ENCODE measurements at regions not wholly inside any gene's neighbourhood (a gene's known extent, or its start where the extent isn't known, plus 50 kb on each side); places are given as distances from the start of the nearest gene placed in this dataset.

DNA sequence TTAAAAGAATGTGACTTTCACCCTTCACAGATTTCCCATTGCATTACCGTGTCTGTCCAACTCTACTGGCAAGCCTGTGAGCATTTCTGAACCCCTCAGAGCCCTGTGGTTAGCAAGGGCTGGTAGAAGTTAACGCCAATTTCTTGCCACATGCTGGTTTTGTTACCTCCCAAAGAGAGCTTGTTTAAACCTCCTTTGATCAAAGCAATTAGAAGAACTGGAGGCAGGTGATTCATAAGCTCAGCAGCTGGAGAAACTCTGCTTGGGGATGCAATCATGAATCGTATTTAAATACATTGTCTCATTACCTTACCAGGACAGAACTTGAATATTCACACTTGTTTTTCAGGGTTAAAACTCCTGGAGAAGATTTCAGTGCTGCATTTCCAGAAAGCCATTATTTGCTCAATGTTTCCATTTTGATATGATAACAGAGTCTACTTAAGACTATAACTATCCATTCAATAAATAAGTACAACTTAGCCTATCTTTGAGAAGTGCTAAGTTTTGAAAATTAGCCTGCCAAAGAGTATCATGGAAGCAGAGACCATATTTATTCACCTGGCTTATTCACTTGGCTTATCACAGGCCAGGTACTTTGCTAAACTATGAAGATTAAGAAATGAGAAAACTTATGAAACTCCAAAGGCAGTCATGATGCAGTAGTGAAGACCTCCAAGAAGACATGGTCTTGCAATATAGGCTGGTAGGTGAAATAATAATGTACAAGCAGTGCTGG lies 292.8 kb downstream of the INSIG2 start:
- no peak for DNase-seq
- intact Hi-C loops (cut with micrococcal nuclease; ENCODE audit: unreplicated experiment) = no loop called here
- Mint-ChIP-seq H3K27ac (ENCODE audit: unreplicated experiment) (no peak overlapping the region), H3K4me1 (ENCODE audit: low read depth, unreplicated experiment) (no peaks in the 10 kb centered on the region), H3K4me3 (ENCODE audit: low read depth, unreplicated experiment) (no peak overlapping the region), H3K36me3 (ENCODE audit: insufficient read depth, unreplicated experiment) (no peaks in the 10 kb centered on the region), H3K9me3 (ENCODE audit: low read depth, unreplicated experiment) (no peaks in the 10 kb centered on the region), H3K27me3 (ENCODE audit: unreplicated experiment) (no peaks in the 10 kb centered on the region)
- TF ChIP-seq, protein P1, sequence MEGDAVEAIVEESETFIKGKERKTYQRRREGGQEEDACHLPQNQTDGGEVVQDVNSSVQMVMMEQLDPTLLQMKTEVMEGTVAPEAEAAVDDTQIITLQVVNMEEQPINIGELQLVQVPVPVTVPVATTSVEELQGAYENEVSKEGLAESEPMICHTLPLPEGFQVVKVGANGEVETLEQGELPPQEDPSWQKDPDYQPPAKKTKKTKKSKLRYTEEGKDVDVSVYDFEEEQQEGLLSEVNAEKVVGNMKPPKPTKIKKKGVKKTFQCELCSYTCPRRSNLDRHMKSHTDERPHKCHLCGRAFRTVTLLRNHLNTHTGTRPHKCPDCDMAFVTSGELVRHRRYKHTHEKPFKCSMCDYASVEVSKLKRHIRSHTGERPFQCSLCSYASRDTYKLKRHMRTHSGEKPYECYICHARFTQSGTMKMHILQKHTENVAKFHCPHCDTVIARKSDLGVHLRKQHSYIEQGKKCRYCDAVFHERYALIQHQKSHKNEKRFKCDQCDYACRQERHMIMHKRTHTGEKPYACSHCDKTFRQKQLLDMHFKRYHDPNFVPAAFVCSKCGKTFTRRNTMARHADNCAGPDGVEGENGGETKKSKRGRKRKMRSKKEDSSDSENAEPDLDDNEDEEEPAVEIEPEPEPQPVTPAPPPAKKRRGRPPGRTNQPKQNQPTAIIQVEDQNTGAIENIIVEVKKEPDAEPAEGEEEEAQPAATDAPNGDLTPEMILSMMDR (IDR thresholded peaks at IDR 0.05; ENCODE audit: unreplicated experiment) = no peak
- no TSS peak for BruUV-seq (replicated peaks)
- CTCF ChIA-PET = no interaction called here

DNA sequence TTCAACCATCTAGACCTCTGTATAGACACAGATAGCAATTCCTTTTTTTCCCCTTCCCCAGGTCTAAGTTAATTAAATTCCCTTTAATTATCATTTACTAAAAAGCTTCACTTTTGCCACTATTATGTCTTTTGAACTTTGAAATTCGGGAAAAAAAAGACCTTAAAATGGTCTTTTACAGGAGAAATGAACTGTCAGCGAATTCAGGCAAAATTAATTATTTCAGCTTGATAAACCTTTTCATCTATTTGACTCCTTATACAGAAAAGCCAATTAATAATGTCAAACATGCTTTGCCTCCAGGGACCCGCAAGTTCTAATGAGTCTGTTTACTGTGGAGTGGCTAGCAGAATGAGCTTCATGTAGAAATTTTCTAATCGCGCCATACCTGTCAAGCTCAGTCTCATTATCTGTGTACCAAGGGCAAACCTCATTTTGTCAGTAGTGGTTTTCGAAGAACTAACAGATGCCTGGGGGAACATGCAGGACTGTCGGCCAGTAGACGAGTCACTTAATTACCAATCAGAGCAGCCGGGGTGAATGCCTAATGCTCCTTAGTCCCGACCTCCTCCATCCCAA lies 287.7 kb downstream of the INSIG2 start:
- H3K9me3 Mint-ChIP-seq (ENCODE audit: low read depth, unreplicated experiment) = no peaks in the 10 kb centered on the region
- H3K27ac Mint-ChIP-seq (ENCODE audit: unreplicated experiment) = no peak overlapping the region
- H3K27me3 Mint-ChIP-seq (ENCODE audit: unreplicated experiment) = no peaks in the 10 kb centered on the region
- DNase-seq = no peak
- BruUV-seq (replicated peaks) = no TSS peak
- TF ChIP-seq, protein P1 (IDR thresholded peaks at IDR 0.05; ENCODE audit: unreplicated experiment) = no peak
- H3K4me1 Mint-ChIP-seq (ENCODE audit: low read depth, unreplicated experiment) = peaks cover 34% of the 10 kb centered on the region
- intact Hi-C loops (cut with micrococcal nuclease; ENCODE audit: unreplicated experiment) = loop anchor here (10.0 kb wide), 2 partner anchors 159 to 359 kb away; no protein-coding TSS in a partner anchor
- no peak overlapping the region for H3K4me3 Mint-ChIP-seq (ENCODE audit: low read depth, unreplicated experiment)
- CTCF ChIA-PET = no interaction called here
- no peaks in the 10 kb centered on the region for H3K36me3 Mint-ChIP-seq (ENCODE audit: insufficient read depth, unreplicated experiment)

DNA sequence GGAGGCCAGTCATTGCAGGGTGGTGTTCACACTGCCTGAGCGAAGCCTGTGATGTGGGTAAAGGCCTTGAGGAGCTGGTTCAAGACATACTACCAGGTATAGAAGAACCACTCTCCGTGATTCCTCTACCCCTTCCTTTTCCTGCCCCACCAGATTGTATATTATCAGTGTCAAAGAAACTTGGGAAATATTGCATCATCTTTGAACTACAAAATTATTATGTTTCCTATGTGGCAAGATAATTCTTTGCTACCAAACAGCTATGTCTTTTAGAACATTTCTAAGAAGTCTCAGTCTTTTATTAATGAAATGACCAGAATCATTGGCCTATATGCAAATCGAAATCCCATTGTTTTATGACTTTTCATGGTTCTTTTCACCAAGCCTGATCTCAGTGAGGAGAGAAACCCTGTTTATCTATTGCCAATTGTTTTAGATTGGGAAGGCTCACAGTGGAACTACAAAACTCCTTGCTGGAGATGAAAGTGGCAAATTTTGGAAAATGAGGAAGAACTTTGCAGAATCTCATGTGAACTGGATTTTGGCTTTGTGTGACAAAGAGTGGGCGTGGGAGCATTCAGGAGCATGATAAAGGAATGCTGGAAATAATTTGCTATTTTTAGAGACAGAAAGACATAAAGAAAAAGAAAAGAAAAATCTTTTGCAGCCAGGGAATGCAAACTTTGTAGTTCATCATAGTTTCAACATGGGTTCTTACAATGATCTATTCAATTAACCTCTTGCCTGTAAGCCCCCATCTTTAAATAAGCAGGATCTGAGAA lies 286.9 kb downstream of the INSIG2 start:
- TF ChIP-seq, protein P1 (IDR thresholded peaks at IDR 0.05; ENCODE audit: unreplicated experiment) = no peak
- Mint-ChIP-seq H3K4me3 (ENCODE audit: low read depth, unreplicated experiment) (no peak overlapping the region), H3K27me3 (ENCODE audit: unreplicated experiment) (no peaks in the 10 kb centered on the region), H3K36me3 (ENCODE audit: insufficient read depth, unreplicated experiment) (no peaks in the 10 kb centered on the region), H3K4me1 (ENCODE audit: low read depth, unreplicated experiment) (peaks cover 34% of the 10 kb centered on the region), H3K27ac (ENCODE audit: unreplicated experiment) (peak overlapping the region; percentile 43), H3K9me3 (ENCODE audit: low read depth, unreplicated experiment) (no peaks in the 10 kb centered on the region)
- DNase-seq = no peak
- intact Hi-C loops (cut with micrococcal nuclease; ENCODE audit: unreplicated experiment) = loop anchor here (5.0 to 10.0 kb wide), 3 partner anchors 160 to 360 kb away; no protein-coding TSS in a partner anchor
- no TSS peak for BruUV-seq (replicated peaks)
- CTCF ChIA-PET = no interaction called here

DNA sequence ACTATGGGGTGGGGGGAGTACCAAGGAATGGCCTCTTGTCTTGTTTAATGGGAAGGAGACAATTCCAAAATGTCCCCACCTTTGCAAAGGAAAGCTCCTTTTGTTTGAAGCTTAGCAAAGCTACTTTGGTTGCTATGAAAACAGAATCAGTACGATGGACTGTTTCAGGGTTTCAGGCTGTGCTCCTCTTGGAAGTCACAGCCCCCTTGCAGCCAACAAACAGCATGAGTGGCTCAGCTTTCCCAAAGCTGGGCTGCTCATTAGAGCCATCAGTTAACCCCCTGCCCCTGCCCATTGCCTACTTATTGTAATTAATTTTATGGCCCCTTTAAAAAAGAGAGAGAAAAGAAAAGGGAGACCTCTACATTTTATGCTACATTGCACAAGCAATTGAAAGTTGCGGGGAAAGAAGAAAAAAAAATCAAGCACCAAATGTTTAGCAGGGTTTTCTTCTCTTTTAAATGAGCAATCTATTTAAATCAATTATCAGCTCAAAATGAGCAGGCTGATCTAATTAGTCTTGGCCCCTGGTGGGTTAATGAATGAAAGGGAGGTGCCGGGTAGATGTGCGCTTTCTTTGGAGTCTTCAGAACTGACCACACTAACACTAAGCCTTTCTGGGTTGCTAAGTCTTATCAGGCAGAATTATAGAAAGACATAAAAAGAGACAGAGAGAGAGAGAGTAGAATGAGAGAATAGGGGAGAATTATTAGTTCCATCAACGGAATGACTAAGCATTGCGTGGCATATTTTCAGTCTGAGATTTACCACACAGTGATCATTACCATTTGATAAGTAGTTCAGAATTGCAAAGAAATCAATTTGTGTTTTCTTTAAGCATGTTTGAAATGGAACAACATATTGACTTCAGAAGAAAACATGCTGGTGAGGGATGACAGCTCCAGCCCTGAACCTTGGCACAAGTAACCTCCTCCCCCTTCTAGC lies 284.9 kb downstream of the INSIG2 start:
- peak overlapping the region; percentile 37 for H3K27ac Mint-ChIP-seq (ENCODE audit: unreplicated experiment)
- H3K36me3 Mint-ChIP-seq (ENCODE audit: insufficient read depth, unreplicated experiment) = no peaks in the 10 kb centered on the region
- intact Hi-C loops (cut with micrococcal nuclease; ENCODE audit: unreplicated experiment) = loop anchor here (5.0 to 10.0 kb wide), 3 partner anchors 162 to 362 kb away; no protein-coding TSS in a partner anchor
- H3K27me3 Mint-ChIP-seq (ENCODE audit: unreplicated experiment) = no peaks in the 10 kb centered on the region
- peaks cover 44% of the 10 kb centered on the region for H3K4me1 Mint-ChIP-seq (ENCODE audit: low read depth, unreplicated experiment)
- TF ChIP-seq, protein P1 (IDR thresholded peaks at IDR 0.05; ENCODE audit: unreplicated experiment) = no peak
- DNase-seq = no peak
- H3K9me3 Mint-ChIP-seq (ENCODE audit: low read depth, unreplicated experiment) = no peaks in the 10 kb centered on the region
- CTCF ChIA-PET = interaction anchor here (0.8 to 2.0 kb wide), 4 partner anchors 14 to 482 kb away, joined by 3 to 16 read pairs (median 6); no protein-coding TSS in a partner anchor
- no peak overlapping the region for H3K4me3 Mint-ChIP-seq (ENCODE audit: low read depth, unreplicated experiment)
- BruUV-seq (replicated peaks) = no TSS peak
